ENCODE measurements at regions not wholly inside any gene's neighbourhood (a gene's known extent, or its start where the extent isn't known, plus 50 kb on each side); places are given as distances from the start of the nearest gene placed in this dataset.

- no peak overlapping the region for H3K4me3 ChIP-seq (ENCODE audit: low read depth, low read length)
- TF ChIP-seq, protein P1, sequence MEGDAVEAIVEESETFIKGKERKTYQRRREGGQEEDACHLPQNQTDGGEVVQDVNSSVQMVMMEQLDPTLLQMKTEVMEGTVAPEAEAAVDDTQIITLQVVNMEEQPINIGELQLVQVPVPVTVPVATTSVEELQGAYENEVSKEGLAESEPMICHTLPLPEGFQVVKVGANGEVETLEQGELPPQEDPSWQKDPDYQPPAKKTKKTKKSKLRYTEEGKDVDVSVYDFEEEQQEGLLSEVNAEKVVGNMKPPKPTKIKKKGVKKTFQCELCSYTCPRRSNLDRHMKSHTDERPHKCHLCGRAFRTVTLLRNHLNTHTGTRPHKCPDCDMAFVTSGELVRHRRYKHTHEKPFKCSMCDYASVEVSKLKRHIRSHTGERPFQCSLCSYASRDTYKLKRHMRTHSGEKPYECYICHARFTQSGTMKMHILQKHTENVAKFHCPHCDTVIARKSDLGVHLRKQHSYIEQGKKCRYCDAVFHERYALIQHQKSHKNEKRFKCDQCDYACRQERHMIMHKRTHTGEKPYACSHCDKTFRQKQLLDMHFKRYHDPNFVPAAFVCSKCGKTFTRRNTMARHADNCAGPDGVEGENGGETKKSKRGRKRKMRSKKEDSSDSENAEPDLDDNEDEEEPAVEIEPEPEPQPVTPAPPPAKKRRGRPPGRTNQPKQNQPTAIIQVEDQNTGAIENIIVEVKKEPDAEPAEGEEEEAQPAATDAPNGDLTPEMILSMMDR (IDR thresholded peaks at IDR 0.05; ENCODE audit: low read depth, low read length): no peak
- TF ChIP-seq, protein P2, sequence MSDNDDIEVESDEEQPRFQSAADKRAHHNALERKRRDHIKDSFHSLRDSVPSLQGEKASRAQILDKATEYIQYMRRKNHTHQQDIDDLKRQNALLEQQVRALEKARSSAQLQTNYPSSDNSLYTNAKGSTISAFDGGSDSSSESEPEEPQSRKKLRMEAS (IDR thresholded peaks at IDR 0.05; ENCODE audit: low read depth, low read length): no peak
- TF ChIP-seq MYC (IDR thresholded peaks at IDR 0.05; ENCODE audit: low read depth, low read length): no peak
- TF ChIP-seq POLR2A (IDR thresholded peaks at IDR 0.05; ENCODE audit: extremely low read depth, insufficient read length): no peak
- no peak for DNase-seq (ENCODE audit: low read depth)
Measured at GRCh38 chr1:125085720-125086591, 3901.2 kb downstream of the SRGAP2C start.

- no peak for TF ChIP-seq POLR2A (IDR thresholded peaks at IDR 0.05; ENCODE audit: extremely low read depth, insufficient read length)
- no peak for TF ChIP-seq MYC (IDR thresholded peaks at IDR 0.05; ENCODE audit: low read depth, low read length)
- TF ChIP-seq, protein P1 (IDR thresholded peaks at IDR 0.05; ENCODE audit: low read depth, low read length): no peak
- TF ChIP-seq, protein P2 (IDR thresholded peaks at IDR 0.05; ENCODE audit: low read depth, low read length): no peak
- H3K4me3 ChIP-seq (ENCODE audit: low read depth, low read length): no peak overlapping the region
Measured at GRCh38 chr1:125086611-125087010, 3901.8 kb downstream of the SRGAP2C start.

DNA sequence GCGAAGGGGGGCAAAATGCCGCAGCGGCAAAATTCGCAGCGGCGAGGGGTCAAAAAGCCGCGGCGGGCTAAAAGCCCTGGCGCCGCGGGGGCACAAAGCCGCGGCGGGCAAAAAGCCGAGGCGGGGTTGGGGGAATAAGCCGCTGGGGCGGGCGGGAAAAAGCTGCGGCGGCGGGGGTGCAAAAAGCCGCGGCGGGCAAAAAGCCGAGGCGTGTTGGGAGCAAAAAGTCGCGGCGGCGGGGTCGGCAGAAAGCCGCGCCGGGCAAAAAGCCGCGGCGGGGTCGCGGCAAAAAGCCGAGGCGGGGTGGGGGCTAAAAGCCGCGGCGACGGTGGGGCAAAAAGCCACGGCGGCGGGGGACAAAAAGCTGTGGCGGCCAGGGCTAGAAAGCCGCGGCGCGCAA, 3902.5 kb downstream of the SRGAP2C start:
- no peak overlapping the region for H3K4me3 ChIP-seq (ENCODE audit: low read depth, low read length)
- TF ChIP-seq, protein P1 (IDR thresholded peaks at IDR 0.05; ENCODE audit: low read depth, low read length): no peak
- TF ChIP-seq MYC (IDR thresholded peaks at IDR 0.05; ENCODE audit: low read depth, low read length) (no peak), POLR2A (IDR thresholded peaks at IDR 0.05; ENCODE audit: extremely low read depth, insufficient read length) (no peak)
- TF ChIP-seq, protein P2 (IDR thresholded peaks at IDR 0.05; ENCODE audit: low read depth, low read length): no peak
- no peak for DNase-seq (ENCODE audit: low read depth)

More at GRCh38 chr1:125086611-125087010, 3901.8 kb downstream of the SRGAP2C start:
- DNase-seq (ENCODE audit: low read depth): no peak

DNA sequence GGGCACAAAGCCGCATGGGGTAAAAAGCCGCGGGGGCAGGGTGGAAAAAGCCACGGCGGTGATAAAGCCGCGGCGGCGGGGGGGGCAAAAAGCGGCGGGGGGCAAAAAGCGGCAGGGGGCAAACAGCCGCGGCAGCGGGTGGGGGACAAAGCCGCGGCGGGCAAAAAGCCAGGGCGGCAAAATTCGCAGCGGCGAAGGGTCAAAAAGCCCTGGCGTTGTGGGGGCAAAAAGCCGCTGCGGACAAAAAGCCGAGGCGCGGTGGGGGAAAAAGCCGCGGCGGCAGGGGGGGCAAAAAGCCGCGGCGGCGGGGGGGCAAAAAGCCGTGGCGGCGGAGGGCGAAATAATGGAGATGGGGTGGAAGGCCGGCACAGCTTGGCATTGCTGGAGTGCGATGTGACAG, 3902.9 kb downstream of the SRGAP2C start:
- TF ChIP-seq, protein P2 (IDR thresholded peaks at IDR 0.05; ENCODE audit: low read depth, low read length): no peak
- no peak for TF ChIP-seq POLR2A (IDR thresholded peaks at IDR 0.05; ENCODE audit: extremely low read depth, insufficient read length)
- TF ChIP-seq, protein P1 (IDR thresholded peaks at IDR 0.05; ENCODE audit: low read depth, low read length): no peak
- no peak for TF ChIP-seq MYC (IDR thresholded peaks at IDR 0.05; ENCODE audit: low read depth, low read length)

GRCh38 chr1:125118147-125118993, 3933.6 kb downstream of the SRGAP2C start:
- TF ChIP-seq MYC (IDR thresholded peaks at IDR 0.05; ENCODE audit: low read depth, low read length) (no peak), POLR2A (IDR thresholded peaks at IDR 0.05; ENCODE audit: extremely low read depth, insufficient read length) (no peak)
- TF ChIP-seq, protein P1 (IDR thresholded peaks at IDR 0.05; ENCODE audit: low read depth, low read length): no peak
- TF ChIP-seq, protein P2 (IDR thresholded peaks at IDR 0.05; ENCODE audit: low read depth, low read length): no peak
- no peak overlapping the region for H3K4me3 ChIP-seq (ENCODE audit: low read depth, low read length)
- no peak for DNase-seq (ENCODE audit: low read depth)

More for the DNA sequence above, 3902.9 kb downstream of the SRGAP2C start:
- no peak for DNase-seq (ENCODE audit: low read depth)
- no peak overlapping the region for H3K4me3 ChIP-seq (ENCODE audit: low read depth, low read length)

All from NB4 (cell line).